Dendritic cell treated with granulocyte-macrophage colony-stimulating factor and Interleukin-4, amounts not matched to agents 40 ng/mL and 50 ng/mL, for 4 days (primary cell): ENCODE measurements at regions not wholly inside any gene's neighbourhood (a gene's known extent, or its start where the extent isn't known, plus 50 kb on each side); places are given as distances from the start of the nearest gene placed in this dataset.

Experiments
- H3K27ac Mint-ChIP-seq: one replicate; pipeline ENCODE4 v1.8.0; 2022; ENCODE audit warnings: mild to moderate bottlenecking, mixed read lengths
- H3K27me3 Mint-ChIP-seq: one replicate; pipeline ENCODE4 v1.8.0; 2022; ENCODE audit warnings: mild to moderate bottlenecking, mixed read lengths
- H3K36me3 Mint-ChIP-seq: one replicate; pipeline ENCODE4 v1.8.0; 2022; ENCODE audit warnings: low read depth, mixed read lengths
- H3K4me1 Mint-ChIP-seq: one replicate; pipeline ENCODE4 v1.8.0; 2022; ENCODE audit warnings: low read depth, mixed read lengths
- H3K4me3 Mint-ChIP-seq: one replicate; pipeline ENCODE4 v1.8.0; 2022; ENCODE audit warnings: mild to moderate bottlenecking, moderate library complexity, mixed read lengths
- H3K9me3 Mint-ChIP-seq: one replicate; pipeline ENCODE4 v1.8.0; 2022; ENCODE audit warnings: mixed read lengths
- intact Hi-C: fragments of 100-400 bp; cut with micrococcal nuclease; formaldehyde crosslinking; loops from one replicate; pipeline ENCODE4 v1.15.0; 2022

DNA sequence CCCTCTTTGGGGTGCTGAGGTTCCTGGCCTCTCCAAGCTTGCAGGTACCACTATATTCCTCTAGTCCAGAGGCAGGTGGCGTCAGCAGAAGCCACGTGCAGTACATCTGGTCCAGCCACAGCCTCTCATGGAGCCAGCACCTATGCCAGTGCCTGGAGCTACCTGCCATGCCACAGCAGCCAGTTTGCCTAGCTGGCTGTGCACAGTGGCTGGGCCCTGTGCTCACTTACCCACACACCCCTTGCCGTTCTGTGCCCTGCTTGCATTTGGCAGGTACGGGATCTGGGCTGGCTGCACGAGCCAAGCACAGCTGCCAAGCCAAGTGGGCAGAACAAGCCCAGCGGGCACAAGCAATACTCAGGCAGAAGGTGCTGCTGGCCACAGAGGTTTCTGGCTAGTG is 601.1 kb downstream of the EPHA5 start:
- H3K27ac Mint-ChIP-seq, result no peak overlapping the region
- intact Hi-C loops, result no loop called here

DNA sequence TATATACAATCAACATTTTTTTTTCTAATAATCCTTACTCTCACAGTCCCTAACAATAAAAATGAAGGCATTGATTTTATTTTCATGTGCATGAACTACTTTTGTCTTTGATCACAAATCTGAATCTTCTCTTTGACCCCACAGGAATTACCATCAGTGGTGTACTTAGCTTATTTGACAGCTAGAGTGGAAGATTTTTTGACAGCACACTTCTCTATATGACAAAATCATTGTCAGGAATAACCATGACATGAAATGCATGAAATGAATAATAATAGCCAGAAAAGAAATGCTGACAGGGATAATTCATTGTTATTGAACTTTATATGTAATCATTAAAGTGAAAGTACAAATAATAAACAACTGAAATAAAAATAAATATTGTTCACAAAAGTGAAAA is 604.2 kb downstream of the EPHA5 start:
- no peak overlapping the region for H3K4me3 Mint-ChIP-seq
- H3K27ac Mint-ChIP-seq, result no peak overlapping the region
- intact Hi-C loops, result no loop called here
- no peaks in the 10 kb centered on the region for H3K9me3 Mint-ChIP-seq
- no peaks in the 10 kb centered on the region for H3K4me1 Mint-ChIP-seq
- H3K27me3 Mint-ChIP-seq, result no peaks in the 10 kb centered on the region
- H3K36me3 Mint-ChIP-seq, result no peaks in the 10 kb centered on the region

More for the DNA sequence above, 601.1 kb downstream of the EPHA5 start:
- no peak overlapping the region for H3K4me3 Mint-ChIP-seq
- H3K27me3 Mint-ChIP-seq, result no peaks in the 10 kb centered on the region
- peaks cover 7% of the 10 kb centered on the region for H3K9me3 Mint-ChIP-seq
- no peaks in the 10 kb centered on the region for H3K36me3 Mint-ChIP-seq
- no peaks in the 10 kb centered on the region for H3K4me1 Mint-ChIP-seq

DNA sequence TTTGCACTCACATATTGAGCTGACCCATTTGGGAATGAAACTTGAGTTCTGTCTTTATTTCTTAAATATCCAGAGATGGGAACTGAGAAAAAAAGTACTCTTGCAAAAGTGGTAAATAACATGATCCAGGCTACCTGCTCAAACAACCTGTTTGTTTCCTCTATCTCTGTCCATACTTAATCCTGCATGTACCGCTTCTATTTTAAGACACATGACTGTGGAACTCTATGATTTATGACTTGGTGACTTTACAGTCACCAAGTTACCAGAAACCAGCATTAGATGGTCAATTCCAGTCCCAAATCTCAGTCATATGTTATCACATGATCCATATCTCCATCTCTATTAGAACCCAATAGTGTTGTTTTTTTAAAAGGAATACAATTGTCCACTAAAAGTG is 606.7 kb downstream of the EPHA5 start:
- no peaks in the 10 kb centered on the region for H3K27me3 Mint-ChIP-seq
- H3K27ac Mint-ChIP-seq, result no peak overlapping the region
- no peak overlapping the region for H3K4me3 Mint-ChIP-seq
- no peaks in the 10 kb centered on the region for H3K36me3 Mint-ChIP-seq
- H3K9me3 Mint-ChIP-seq, result peaks cover under 1% of the 10 kb centered on the region
- H3K4me1 Mint-ChIP-seq, result no peaks in the 10 kb centered on the region
- intact Hi-C loops, result no loop called here

DNA sequence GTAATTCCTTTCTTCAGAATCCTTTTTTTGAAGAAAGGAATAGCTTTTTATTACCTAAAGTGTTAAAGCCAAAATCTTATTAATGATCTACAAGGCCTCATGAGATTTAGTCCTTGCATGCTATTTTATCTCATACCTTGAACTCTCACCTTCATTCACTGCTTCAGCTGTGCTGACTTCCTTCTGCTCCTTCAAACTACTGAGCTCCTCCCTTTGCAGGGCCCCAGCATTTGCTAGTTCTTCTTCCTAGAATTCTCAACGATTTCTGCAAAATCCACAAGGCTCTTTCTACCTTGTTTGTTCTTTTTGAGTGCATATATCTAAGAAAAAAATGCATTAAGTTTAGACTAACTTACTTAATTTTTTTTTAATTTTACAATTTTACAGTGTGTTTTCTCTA is 619.5 kb downstream of the EPHA5 start:
- H3K27me3 Mint-ChIP-seq, result no peaks in the 10 kb centered on the region
- no peak overlapping the region for H3K4me3 Mint-ChIP-seq
- H3K9me3 Mint-ChIP-seq, result no peaks in the 10 kb centered on the region
- no peaks in the 10 kb centered on the region for H3K4me1 Mint-ChIP-seq
- no peak overlapping the region for H3K27ac Mint-ChIP-seq
- H3K36me3 Mint-ChIP-seq, result no peaks in the 10 kb centered on the region
- intact Hi-C loops, result no loop called here

DNA sequence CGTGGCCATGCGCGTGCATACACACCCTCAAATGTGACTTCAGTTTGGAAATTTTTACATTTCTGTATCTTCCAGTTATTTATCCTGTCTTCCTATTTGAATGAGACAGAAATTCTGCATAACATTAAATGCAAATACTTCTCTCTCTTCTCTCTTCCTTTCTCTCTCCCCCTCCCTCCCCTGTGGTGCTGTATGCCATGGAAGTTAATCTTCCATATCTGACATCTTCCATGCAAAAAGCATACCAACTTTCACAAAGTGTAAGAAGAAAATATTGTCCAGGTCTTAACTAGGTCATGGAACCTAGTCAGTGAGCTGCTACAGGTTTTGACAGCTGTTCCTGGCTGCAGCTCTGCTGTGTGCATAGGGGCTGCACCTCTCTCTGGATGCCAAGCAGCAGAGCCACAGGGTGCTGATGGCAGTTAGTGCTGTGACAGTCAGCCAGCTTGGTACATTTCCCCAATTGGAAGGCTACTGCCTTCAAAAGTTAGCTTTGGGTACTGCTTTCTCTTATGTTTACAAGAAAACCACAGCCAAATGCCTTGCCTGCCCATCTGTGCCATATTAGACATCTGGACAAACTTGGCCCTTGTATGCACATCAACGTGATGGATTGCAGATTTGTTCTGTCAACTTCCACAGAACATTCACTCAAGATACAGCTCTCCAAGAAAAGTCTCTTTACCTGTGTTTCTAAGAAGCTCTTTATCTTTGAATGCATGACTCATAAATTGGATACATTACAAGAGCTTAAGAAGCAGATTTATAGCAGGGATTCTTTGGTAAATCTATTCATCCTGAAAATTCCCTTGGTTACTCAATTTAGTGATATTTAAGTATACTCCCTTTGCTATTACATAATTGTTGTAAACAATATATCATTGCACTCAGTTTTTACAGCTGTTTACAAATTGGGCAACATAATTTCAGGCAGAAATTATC is 623.8 kb downstream of the EPHA5 start:
- H3K27ac Mint-ChIP-seq, result no peak overlapping the region
- no peaks in the 10 kb centered on the region for H3K36me3 Mint-ChIP-seq
- H3K4me1 Mint-ChIP-seq, result no peaks in the 10 kb centered on the region
- H3K9me3 Mint-ChIP-seq, result no peaks in the 10 kb centered on the region
- intact Hi-C loops, result no loop called here
- H3K27me3 Mint-ChIP-seq, result no peaks in the 10 kb centered on the region
- no peak overlapping the region for H3K4me3 Mint-ChIP-seq

DNA sequence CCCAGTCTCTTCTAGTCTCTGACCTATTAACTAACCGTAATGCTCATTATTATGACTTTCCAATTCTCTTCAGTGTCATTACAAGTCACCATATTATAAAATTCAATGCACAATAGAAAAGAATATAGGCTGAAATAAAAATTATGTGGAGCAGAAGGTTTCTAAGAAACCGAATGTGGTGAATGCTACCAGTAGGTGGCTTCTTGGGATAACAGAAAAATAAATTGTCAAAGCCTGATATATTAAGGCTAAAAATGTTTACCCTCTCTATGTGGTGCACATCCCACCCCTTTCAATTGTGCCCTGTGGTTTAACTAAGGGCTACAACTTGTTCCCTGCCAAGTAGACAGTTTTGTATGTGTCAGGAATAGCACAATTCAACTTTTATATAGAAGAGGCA is 624.6 kb upstream of the TECRL start:
- no peaks in the 10 kb centered on the region for H3K27me3 Mint-ChIP-seq
- no peaks in the 10 kb centered on the region for H3K36me3 Mint-ChIP-seq
- no peak overlapping the region for H3K27ac Mint-ChIP-seq
- H3K4me3 Mint-ChIP-seq, result no peak overlapping the region
- intact Hi-C loops, result no loop called here
- H3K4me1 Mint-ChIP-seq, result no peaks in the 10 kb centered on the region
- no peaks in the 10 kb centered on the region for H3K9me3 Mint-ChIP-seq

DNA sequence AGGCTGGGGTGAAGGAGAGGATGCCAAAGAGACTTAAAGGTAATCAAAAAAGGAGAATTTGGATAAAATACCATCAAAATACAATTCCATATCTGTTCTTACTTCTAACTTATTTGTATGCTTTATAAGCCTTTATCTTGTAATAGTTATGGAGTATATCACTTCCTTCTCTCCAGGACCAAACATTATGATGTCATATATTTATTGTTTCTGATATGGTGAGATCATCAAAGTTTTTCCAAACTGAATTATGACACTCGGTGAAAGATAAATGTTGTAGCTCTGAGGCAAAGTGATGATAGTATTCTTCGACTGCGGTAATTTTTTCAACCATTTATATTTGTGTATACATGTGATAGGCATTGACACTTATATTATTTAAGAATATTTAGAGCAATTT is 619.3 kb upstream of the TECRL start:
- intact Hi-C loops, result no loop called here
- Mint-ChIP-seq H3K36me3 (no peaks in the 10 kb centered on the region), H3K27me3 (no peaks in the 10 kb centered on the region), H3K9me3 (no peaks in the 10 kb centered on the region), H3K4me1 (no peaks in the 10 kb centered on the region), H3K27ac (no peak overlapping the region), H3K4me3 (no peak overlapping the region)

DNA sequence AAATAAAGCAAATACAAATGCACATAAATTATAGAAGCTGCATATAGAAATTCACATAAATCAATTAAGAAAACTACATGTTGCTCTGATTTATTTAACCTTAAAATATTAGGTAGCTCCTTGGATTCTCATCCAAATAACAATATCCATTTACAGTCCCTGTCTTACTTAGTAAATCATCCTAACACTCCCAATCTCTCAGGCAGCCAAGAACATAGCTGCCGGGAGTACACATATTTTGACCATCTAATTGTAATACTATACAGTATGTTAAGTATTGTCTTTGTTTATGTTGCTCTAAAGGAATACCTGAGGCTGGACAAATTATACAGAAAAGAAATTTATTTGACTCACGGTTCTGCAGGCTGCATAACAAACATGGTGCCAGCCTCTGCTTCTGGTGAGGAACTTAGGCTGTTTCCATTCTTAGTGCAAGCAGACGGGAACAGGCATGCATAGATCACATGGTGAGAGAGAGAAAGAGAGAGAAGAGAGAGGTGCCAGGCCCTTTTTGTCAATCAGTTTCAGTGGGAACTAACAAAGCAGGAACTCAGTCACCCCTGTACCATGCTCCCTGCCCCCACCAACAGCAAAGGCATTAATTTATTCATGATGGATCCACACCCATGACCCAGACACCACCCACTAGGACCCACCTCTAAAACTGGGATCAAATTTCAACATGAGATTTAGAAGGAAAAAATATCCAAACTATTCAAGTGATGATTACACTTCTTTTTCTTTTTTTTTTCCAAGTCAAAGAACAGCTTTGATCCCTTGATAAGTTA is 614.8 kb upstream of the TECRL start:
- no peaks in the 10 kb centered on the region for H3K9me3 Mint-ChIP-seq
- no peak overlapping the region for H3K4me3 Mint-ChIP-seq
- intact Hi-C loops, result no loop called here
- H3K27me3 Mint-ChIP-seq, result no peaks in the 10 kb centered on the region
- no peak overlapping the region for H3K27ac Mint-ChIP-seq
- no peaks in the 10 kb centered on the region for H3K4me1 Mint-ChIP-seq
- no peaks in the 10 kb centered on the region for H3K36me3 Mint-ChIP-seq

DNA sequence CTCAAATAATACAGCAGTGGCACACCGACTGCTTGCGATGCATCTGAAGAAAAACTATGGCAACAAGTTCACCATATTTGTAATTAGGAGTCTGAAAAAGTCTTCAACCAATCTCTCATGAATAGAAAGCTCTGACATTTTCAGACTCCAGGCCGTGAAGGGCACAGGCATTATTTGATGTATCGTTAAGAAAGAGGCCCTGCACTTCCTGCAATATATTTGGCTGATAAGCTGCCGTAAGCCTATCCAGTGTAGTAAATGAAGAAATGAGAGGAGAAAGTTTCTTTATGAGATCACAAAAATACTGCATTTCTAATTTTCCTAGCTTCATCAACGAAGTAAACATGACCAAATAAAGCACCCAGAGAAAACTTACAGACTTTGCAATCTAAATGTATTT is 613.8 kb upstream of the TECRL start:
- intact Hi-C loops, result no loop called here
- Mint-ChIP-seq H3K27ac (no peak overlapping the region), H3K27me3 (no peaks in the 10 kb centered on the region), H3K4me3 (no peak overlapping the region), H3K9me3 (no peaks in the 10 kb centered on the region), H3K36me3 (no peaks in the 10 kb centered on the region), H3K4me1 (no peaks in the 10 kb centered on the region)

DNA sequence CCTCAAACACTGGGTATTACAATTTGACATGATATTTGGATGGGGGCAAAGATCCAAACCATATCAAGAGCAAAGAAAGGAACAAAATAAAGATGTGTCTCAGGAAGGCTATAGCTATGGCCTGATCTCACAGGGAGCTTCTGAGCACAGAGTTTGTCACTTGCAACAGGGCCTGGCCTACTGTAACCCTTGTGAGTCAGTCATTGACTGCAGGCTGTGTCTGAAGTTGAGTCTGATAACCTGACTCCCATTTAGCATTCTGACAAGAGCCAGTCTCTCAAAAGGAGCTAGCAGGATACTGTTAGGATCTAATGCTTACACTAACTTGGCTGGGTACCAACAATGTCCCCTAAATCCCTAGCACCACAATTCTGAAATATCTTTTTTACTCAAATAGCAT is 612.5 kb upstream of the TECRL start:
- no peak overlapping the region for H3K4me3 Mint-ChIP-seq
- H3K27me3 Mint-ChIP-seq, result no peaks in the 10 kb centered on the region
- intact Hi-C loops, result no loop called here
- no peaks in the 10 kb centered on the region for H3K9me3 Mint-ChIP-seq
- no peaks in the 10 kb centered on the region for H3K4me1 Mint-ChIP-seq
- H3K27ac Mint-ChIP-seq, result no peak overlapping the region
- no peaks in the 10 kb centered on the region for H3K36me3 Mint-ChIP-seq

DNA sequence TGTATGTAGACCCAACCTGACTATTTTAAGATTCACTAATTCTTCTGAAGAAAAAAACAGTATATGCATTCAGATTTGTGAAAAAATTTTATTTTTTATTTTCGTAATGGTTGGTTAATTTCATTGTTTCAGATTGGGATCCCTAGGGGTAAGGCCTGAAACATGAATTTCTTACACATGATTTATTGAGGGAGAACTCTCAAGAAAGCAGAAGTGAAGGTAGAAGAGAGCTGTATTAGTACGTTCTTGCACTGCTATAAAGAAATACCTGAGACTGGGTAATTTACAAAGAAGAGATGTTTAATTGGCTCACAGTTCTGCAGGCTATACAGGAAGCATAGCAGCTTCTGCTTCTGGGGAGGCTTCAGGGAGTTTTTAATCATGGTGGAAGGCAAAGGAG is 611.9 kb upstream of the TECRL start:
- no peaks in the 10 kb centered on the region for H3K4me1 Mint-ChIP-seq

DNA sequence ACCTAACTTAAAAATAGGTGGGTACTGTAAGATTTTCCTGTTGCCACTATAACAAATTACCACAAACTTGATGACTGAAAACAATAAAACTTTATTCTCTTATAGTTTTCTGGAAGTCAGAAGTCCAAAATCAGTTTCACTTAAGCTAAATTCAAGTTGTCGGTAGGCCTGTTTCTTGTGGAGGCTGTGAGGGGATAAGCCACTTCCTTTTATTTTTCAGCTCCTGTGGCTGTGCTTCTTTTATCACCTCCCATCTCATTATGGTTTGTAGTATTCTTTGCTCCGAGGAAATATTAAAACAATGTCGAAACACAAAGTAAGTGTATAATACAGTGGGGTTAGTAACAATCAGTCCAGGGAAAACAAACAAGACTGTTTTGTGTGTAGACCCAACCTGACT is 610.5 kb upstream of the TECRL start:
- Mint-ChIP-seq H3K27ac (no peak overlapping the region), H3K9me3 (no peaks in the 10 kb centered on the region), H3K4me1 (no peaks in the 10 kb centered on the region), H3K4me3 (no peak overlapping the region), H3K36me3 (no peaks in the 10 kb centered on the region), H3K27me3 (no peaks in the 10 kb centered on the region)
- intact Hi-C loops, result no loop called here

More for the DNA sequence above, 611.9 kb upstream of the TECRL start:
- no peak overlapping the region for H3K27ac Mint-ChIP-seq
- intact Hi-C loops, result no loop called here
- H3K27me3 Mint-ChIP-seq, result no peaks in the 10 kb centered on the region
- H3K4me3 Mint-ChIP-seq, result no peak overlapping the region
- H3K36me3 Mint-ChIP-seq, result no peaks in the 10 kb centered on the region
- no peaks in the 10 kb centered on the region for H3K9me3 Mint-ChIP-seq

DNA sequence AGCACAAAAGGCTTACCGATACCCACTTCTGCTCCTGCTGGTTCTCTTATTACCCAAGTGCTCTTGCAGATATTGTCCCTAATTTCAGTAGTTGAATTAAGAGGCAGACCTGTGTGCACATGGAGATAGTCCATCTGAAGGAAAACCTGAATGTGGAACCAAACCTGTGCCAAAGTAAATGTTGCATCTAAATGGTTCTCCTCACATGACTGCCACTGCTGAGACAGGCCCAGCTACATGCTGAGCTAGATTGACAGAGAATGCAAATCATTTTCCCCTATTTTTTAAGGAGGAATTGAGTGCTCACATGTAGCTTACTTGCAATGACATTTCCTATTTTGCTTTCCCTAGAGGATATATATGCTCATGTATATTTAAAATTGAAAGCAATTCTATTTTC is 609.1 kb upstream of the TECRL start:
- intact Hi-C loops, result no loop called here
- H3K9me3 Mint-ChIP-seq, result no peaks in the 10 kb centered on the region
- no peaks in the 10 kb centered on the region for H3K36me3 Mint-ChIP-seq
- H3K27ac Mint-ChIP-seq, result no peak overlapping the region
- no peak overlapping the region for H3K4me3 Mint-ChIP-seq
- H3K27me3 Mint-ChIP-seq, result no peaks in the 10 kb centered on the region
- no peaks in the 10 kb centered on the region for H3K4me1 Mint-ChIP-seq

DNA sequence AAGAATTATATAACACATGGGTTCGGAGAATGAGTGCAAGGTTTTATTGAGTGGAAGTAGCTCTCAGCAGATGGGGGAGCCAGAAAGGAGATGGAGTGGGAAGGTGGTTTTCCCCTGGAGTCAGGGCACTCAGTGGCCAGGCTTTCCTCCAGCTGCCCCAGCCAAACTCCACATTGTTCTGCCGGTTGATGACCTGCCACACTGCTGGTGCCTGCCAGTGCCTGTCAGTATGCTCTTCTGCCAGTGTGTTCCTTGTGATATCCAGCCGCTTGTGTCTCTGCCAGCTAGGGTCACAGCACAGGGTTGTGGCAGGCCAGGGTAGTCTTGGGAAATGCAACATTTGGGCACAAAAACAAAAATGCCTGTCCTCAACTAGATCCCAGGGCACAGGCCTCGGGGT is 604.8 kb upstream of the TECRL start:
- H3K4me1 Mint-ChIP-seq, result no peaks in the 10 kb centered on the region
- no peaks in the 10 kb centered on the region for H3K36me3 Mint-ChIP-seq
- no peak overlapping the region for H3K27ac Mint-ChIP-seq
- H3K4me3 Mint-ChIP-seq, result no peak overlapping the region
- H3K27me3 Mint-ChIP-seq, result no peaks in the 10 kb centered on the region
- no peaks in the 10 kb centered on the region for H3K9me3 Mint-ChIP-seq
- intact Hi-C loops, result no loop called here
